Activated CD4-positive, alpha-beta T cell treated with anti-CD3 and anti-CD28 coated beads, Interleukin-10, Interleukin-2, amounts not matched to agents 100 ng/mL and 50 ng/mL, durations not matched to agents 16 hours and 8 hours (primary cell): ENCODE measurements at regions not wholly inside any gene's neighbourhood (a gene's known extent, or its start where the extent isn't known, plus 50 kb on each side); places are given as distances from the start of the nearest gene placed in this dataset.
"Not testable (repeated sequence)": the region's sequence is repeated elsewhere in the genome, so short reads cannot be mapped to it uniquely, and the experiment has no call there.

Experiments used
- DNase-seq: peaks from one replicate; pipeline ENCODE4 v3.0.0-alpha.2; 2020

GRCh38 chr13:90032313-90032712 lies 1315.2 kb upstream of the MIR17HG start:
- no peak for DNase-seq

GRCh38 chr13:90032841-90033493 lies 1314.5 kb upstream of the MIR17HG start:
- no peak for DNase-seq

- DNase-seq: no peak
These were observed 1308.0 kb upstream of the MIR17HG start for GRCh38 chr13:90039516-90039915.

- DNase-seq: no peak
These were observed 1299.9 kb upstream of the MIR17HG start for GRCh38 chr13:90047600-90047999.

GRCh38 chr13:90049989-90050671 lies 1297.4 kb upstream of the MIR17HG start:
- DNase-seq: no peak

- no peak for DNase-seq
These were observed 1292.4 kb upstream of the MIR17HG start for GRCh38 chr13:90055121-90055520.

GRCh38 chr13:90055760-90056159 lies 1291.7 kb upstream of the MIR17HG start:
- no peak for DNase-seq

GRCh38 chr13:90064226-90064625 lies 1283.3 kb upstream of the MIR17HG start:
- DNase-seq: not testable (repeated sequence)

GRCh38 chr13:90068658-90069057 lies 1278.8 kb upstream of the MIR17HG start:
- DNase-seq: no peak

GRCh38 chr13:90070362-90070761 lies 1277.1 kb upstream of the MIR17HG start:
- no peak for DNase-seq

- no peak for DNase-seq
These were observed 1276.5 kb upstream of the MIR17HG start for GRCh38 chr13:90070837-90071525.

- DNase-seq: no peak
These were observed 1262.7 kb upstream of the MIR17HG start for GRCh38 chr13:90084684-90085290.

GRCh38 chr13:90089051-90089450 lies 1258.4 kb upstream of the MIR17HG start:
- DNase-seq: no peak

- no peak for DNase-seq
These were observed 1255.9 kb upstream of the MIR17HG start for GRCh38 chr13:90091611-90092010.

- no peak for DNase-seq
These were observed 1253.1 kb upstream of the MIR17HG start for GRCh38 chr13:90094357-90094756.

GRCh38 chr13:90098577-90098976 lies 1248.9 kb upstream of the MIR17HG start:
- no peak for DNase-seq

GRCh38 chr13:90099847-90100246 lies 1247.6 kb upstream of the MIR17HG start:
- no peak for DNase-seq

GRCh38 chr13:90103099-90103784 lies 1244.2 kb upstream of the MIR17HG start:
- no peak for DNase-seq

GRCh38 chr13:90104764-90105163 lies 1242.7 kb upstream of the MIR17HG start:
- no peak for DNase-seq

- no peak for DNase-seq
These were observed 1242.2 kb upstream of the MIR17HG start for GRCh38 chr13:90105276-90105675.

- DNase-seq: no peak
These were observed 1241.5 kb upstream of the MIR17HG start for GRCh38 chr13:90105849-90106496.

- no peak for DNase-seq
These were observed 1239.8 kb upstream of the MIR17HG start for GRCh38 chr13:90107661-90108060.

- no peak for DNase-seq
These were observed 1238.9 kb upstream of the MIR17HG start for GRCh38 chr13:90108547-90108946.
